H1 (cell line): ENCODE measurements at regions not wholly inside any gene's neighbourhood (a gene's known extent, or its start where the extent isn't known, plus 50 kb on each side); places are given as distances from the start of the nearest gene placed in this dataset.

Experiments
- POLR2A ChIP-seq, 2 experiments: IDR thresholded peaks; 1 replicate in 1 of 2; 2 replicates in 1 of 2; pipeline ENCODE4 v1.6.1; 2011; ENCODE audit warnings: low read depth in 2 of 2, low read length in 2 of 2, mild to moderate bottlenecking in 2 of 2; ENCODE audit errors: control extremely low read depth in 1 of 2

GRCh38 chr4:176539091-176539784, 219.5 kb downstream of the SPCS3 start (continued):
- TF ChIP-seq POLR2A (IDR thresholded peaks at IDR 0.05; ENCODE audit: control extremely low read depth in 1 of 2, low read depth in 2 of 2, low read length in 2 of 2) = no peak
